Activated CD4-positive, alpha-beta T cell treated with anti-CD3 and anti-CD28 coated beads, Interleukin-10, Interleukin-2, amounts not matched to agents 100 ng/mL and 50 ng/mL, durations not matched to agents 16 hours and 8 hours (primary cell): ENCODE measurements at regions not wholly inside any gene's neighbourhood (a gene's known extent, or its start where the extent isn't known, plus 50 kb on each side); places are given as distances from the start of the nearest gene placed in this dataset.
"Not testable (repeated sequence)": the region's sequence is repeated elsewhere in the genome, so short reads cannot be mapped to it uniquely, and the experiment has no call there.

ENCODE experiments used
- DNase-seq: peaks from one replicate; pipeline ENCODE4 v3.0.0-alpha.2; 2020

DNA sequence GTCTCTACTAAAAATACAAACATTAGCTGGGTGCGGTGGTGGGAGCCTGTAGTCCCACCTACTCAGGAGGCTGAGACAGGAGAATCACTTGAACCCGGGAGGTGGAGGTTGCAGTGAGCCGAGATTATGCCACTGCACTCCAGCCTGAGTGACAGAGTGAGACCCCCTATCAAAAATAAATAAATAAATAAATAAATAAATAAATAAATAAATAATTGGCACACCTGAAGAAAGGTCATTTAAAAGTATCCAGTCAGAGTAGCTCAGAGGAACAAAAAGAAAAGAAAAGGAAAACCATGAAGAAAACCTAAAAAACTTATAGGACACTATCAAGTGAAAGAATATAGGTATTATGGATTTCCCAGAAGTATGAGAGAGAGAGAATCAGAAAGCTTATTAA, 330.1 kb upstream of the AR start:
- DNase-seq = not testable (repeated sequence)

DNA sequence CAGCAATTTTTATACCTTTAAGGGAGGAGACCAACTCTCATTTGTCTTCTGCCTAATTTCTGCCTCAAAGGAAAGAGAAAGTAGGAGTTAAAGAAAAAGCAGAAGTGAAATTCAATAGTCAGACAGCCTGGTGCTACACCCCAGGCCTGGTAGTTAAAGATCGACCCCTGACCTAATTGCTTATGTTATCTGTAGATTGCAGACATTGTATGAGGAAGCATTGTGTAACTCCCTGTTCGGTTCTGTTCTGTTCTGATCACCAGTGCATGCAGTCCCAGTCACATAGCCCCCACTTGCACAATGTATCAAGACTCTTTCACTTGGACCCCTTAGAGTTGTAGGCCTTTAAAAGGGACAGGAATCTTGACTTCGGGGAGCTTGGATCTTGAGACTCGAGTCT, 335.9 kb upstream of the AR start:
- no peak for DNase-seq

DNA sequence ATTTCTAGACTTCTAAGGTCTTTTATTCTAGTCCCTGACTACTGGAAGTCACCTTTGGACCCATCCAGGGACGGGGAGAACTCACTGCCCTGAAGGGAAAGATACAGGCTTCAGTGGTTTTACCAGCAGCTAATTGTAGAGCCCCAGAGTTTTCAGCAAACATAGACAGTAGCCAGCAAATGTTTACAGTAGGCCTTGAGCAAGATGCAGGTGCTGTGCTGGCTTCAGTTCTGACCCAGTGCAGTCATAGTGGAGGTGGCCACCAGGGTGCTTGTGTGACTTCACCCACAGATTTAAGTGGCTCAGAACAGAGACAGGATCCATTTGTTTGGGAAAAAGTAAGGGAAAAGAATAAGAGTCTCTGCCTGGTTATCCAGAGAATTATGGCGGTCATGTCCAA, 384.4 kb upstream of the AR start:
- DNase-seq = no peak

DNA sequence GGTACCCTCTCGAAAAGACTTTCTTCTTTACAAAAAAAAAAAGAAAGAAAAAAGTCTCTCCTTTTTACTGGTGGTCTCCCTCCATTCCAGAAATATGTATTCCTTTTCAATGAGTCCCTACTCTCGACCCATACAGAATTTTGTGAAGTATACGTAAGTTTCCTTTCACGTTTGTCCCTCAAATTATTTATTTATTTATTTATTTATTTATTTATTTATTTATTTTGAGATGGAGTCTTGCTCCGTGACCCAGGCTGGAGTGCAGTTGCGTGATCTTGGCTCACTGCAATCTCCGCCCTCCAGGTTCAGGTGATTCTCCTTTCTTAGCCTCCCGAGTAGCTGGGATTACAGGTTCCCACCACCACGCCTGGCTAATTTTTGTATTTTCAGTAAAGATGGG, 429.2 kb upstream of the AR start:
- DNase-seq = no peak

DNA sequence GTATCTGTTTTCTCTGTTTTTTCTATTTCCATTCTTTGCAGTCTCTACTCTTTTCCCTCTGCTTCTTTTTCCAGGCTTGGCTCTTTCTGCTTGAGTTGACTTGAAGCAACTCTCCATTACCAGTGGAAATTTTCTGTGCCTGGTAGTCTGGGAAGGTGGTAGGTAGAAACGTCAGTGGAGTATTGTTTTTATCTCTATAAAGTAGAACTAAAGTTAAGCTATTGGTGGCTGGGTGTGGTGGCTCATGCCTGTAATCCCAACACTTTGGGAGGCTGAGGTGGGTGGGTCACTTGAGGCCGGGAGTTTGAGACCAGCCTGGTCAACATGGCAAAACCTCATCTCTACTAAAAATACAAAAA, 438.1 kb upstream of the AR start:
- no peak for DNase-seq

DNA sequence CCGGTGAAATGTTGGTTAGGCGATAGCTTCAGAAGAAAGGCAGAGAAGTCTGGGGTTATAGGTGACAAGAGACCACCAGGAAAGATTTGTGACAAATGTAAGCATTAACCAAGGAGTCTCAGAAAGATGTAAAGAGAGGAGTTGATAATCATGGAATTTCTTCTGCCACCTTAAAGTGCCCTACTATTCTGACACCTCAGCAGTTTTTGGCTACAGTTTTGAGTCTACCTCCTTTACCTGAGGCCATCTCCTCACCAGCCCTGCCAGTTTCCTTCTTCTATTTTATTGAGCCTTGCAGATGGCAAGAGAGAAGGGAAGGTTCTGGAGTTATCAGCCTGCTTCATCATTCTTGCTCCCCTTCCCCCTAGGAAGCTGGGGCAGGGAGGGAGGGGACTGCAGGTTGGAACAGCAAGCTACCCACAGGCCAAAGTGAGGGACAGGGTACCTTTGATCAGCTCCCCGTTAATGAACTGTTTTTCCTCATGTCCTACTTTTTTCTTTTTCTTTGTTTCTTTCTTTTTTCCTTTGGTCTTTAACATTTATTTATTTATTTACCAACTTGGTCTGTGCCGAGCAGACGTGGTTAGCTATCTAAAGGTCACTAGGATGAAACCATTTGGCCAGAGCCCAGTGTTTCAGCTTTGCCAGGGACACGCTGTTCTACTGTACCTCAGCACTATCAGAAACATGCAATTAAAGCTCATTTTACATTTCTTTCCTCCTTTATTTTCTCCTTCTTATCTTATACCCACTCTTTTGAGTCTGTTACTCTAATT, 438.7 kb upstream of the AR start:
- no peak for DNase-seq

DNA sequence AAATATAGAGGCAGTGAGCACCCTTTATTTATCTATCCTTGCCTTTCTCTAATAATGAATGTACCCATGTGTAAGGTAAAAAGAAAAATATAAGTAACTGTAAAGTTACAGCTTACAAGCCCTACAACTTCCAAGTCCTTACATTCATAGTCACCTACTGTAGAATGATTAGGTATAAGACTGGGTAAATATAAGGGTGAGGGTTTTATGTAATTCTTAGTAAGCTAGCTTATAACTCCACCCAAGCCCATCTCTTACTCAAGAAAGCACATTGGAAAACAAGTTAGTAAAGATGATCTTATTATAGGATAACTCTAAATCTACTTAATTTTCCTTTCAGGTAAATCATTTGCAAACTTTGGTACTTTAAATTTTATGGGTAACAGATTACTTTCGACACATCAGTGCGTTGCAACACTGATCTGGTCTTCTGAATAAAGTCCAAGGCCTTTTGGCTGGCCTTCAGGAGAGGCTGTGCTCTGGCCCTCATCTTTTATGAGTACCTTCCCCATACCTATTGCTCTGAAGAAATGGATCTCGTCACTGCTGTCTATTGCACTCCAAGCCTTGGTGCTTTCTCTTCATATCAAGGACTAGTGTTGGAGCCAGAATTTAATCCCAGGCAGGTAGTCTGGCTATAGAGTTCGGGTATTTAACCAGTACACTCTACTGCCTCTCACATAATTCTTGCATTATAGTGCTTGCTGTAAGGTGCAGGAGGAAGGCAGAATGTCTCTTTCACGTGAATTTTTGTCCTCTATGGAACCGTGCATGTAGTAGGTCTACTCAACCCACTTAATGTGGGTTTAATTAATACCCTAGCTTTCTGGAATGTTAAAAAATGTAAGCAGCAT, 443.6 kb upstream of the AR start:
- DNase-seq = no peak

DNA sequence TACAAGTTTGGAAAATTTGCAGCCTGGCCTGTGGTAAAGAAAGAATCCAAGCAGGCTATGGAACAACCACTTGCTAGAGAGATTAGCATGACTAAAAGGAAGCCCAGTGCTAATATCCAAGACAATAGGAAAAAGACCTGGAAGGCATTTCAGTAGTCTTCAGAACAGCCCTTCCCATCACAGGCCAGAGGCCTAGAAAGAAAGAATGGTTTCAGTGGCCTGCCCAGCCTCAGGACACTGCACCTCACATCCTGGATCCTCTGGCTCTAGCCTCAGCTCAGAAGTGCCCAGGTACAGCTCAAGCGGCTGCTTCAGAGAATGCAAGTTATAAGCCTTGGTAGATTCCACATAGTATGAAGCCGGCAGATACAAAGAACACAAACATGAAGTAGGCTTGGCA, 449.8 kb upstream of the AR start:
- DNase-seq = no peak

DNA sequence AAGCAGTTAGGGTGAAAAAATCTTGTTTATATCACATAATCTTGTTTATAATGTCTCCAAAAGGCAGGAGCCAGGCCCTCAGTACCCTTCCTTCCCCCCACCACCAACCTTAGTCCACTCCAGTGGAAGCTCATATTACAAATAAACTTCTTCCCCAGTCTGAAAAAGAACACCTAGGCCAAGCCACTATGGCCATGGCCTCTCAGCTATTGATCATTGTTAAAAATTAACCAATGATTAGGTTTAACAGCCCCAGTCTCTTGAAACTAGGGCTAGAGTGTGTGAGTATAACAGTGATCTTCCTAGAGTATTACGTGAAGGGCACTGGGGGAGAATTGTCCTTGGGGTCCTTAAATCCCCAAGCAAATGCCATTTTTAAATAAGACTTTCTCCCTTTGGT, 411.9 kb upstream of the EDA2R start:
- DNase-seq = no peak

DNA sequence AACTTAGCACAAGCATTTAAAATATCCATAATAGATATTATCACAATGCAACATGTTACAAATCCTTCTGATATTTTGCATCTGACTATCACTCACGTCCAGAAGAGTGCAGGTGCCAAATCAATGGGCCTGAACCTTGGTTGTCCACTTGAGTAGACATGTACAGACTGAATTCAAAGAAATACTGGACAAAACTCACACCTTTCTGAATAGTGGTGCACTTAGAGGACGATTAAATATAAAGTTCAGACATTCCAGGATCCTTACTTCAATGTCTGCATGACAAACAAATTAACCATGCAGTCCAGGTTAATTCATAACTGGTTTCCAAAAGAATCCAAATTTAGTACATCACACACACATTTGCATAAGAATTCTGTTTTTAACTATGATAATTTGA, 406.0 kb upstream of the EDA2R start:
- no peak for DNase-seq

DNA sequence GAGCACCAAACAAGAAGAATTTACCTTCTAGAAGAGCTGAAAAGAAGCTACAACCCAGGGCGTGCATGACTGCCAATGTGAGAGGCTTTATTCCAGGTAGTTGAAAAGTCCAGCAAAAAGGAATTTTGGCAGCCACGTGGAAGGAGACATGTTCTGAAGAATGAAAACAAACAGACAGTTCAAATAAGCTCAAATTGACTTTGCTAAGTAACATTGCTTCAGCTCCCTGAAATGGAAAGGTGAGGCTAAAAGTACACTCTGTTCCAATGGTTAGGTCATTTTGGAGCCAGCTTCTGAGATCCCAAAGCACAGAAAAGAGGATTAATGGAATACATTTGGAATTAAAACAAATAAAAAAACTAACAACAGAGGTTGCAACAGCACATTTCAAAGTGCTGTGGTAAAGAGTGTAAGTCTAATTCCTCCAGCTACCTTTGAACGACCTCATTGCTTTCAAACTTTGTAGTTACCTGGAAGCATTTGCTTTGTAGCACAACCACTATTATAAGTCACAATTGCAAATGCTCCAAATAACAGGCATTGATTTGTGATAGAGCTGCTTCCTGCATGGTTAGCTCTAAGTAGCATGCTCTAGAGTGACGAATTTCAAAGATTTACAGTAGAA, 405.3 kb upstream of the EDA2R start:
- no peak for DNase-seq

DNA sequence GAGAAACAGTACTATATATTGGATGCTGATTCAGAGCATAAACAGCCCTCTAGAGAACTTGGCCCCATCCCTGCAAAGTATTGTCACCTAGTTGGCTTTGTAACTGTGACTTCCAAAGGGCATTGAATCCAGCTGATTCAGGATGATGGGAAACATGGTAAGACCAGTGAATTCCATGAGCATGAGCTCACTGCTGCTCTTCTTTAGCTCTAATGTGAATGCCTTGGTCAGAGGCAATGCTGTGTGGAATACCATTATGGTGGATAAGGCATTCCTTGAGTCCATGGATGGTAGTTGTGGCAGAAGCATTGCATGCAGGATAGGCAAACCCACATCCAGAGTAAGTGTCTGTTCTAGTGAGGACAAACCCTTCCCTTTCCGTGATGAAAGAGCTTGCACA, 365.6 kb upstream of the EDA2R start:
- DNase-seq = no peak

DNA sequence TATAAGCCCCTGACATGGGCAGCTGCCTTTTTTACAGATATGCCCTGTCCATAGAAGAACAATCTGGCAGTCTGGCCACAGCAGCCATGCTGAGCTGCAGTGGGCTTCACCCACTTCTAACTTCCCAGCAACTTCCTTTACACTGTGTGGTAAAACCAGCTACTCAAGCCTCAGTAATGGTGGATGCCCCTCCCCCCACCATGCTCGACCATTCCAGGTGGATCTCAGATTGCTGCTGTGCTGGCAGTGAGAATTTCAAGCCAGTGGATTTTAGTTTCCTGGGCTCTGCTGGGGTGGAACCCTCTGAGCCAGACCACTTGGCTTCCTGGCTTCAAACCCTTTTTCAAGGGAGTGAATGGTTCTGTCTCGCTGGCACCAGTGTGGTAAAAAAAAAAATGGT, 355.9 kb upstream of the EDA2R start:
- DNase-seq = no peak

DNA sequence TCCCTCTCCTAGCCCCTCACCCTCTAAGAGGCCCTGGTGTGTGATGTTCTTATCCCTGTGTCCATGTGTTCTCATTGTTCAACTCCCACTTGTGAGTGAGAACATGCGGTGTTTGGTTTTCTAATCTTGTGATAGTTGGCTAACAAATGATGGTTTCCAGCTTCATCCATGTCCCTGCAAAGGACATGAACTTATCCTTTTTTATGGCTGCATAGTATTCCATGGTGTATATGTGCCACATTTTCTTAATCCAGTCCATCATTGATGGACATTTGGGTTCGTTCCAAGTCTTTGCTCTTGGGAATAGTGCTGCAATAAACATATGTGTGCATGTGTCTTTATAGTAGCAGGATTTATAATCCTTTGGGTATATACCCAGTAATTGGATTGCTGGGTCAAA, 353.2 kb upstream of the EDA2R start:
- not testable (repeated sequence) for DNase-seq

DNA sequence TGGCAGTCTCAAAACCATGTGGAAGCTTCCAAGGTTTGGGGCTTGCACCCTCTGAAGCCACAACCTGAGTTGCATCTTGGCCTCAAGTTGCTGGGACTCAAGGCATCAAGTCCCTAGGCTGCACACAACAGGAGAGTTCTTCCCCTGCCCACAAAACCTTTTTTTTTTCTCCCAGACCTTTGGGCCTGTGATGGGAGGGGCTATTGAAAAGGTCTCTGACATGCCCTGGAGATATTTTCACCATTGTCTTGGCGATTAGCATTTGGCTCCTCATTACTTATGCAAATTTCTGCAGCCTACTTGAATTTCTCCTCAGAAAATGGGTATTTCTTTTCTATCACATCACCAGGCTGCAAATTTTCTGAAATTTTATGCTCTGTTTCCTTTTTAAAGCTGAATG, 349.5 kb upstream of the EDA2R start:
- DNase-seq = no peak

DNA sequence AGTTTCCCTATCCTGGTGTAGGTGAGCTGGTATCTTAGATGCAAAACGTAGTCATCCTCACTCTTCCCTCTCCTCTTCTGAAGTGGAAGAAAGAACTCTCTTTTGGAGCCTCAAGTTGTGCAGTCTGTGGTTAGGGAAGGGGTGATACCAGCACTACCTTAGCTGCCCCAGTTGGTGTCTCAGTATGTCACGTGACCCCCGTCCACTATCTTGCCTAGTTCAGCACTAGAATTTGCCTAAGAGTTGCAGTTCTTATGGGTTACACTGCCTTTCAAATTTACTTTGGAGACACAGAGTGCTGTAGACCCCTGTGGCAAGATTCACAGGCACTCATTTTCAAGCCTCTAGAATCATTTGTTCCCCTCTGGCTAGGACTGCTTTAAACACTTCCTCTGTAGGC, 322.8 kb upstream of the EDA2R start:
- DNase-seq = no peak

DNA sequence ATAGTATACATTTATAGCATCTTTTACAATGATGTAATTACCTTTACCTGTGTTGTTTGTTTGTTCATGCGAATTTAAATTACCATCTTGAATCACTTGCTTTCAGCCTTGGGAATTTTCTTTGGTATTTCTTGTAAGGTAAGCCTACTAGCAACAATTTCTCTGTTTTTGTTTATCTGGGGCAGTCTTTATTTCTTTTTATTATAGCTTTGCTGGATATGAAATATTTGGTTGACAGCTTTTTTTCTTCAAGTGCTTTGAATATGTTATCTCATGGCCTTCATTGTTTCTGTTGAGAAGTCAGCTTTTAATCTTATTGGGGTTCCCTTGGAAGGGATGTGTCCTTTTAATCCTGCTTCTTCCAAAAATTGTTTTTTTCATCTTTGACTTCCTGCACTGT, 292.8 kb upstream of the EDA2R start:
- no peak for DNase-seq

DNA sequence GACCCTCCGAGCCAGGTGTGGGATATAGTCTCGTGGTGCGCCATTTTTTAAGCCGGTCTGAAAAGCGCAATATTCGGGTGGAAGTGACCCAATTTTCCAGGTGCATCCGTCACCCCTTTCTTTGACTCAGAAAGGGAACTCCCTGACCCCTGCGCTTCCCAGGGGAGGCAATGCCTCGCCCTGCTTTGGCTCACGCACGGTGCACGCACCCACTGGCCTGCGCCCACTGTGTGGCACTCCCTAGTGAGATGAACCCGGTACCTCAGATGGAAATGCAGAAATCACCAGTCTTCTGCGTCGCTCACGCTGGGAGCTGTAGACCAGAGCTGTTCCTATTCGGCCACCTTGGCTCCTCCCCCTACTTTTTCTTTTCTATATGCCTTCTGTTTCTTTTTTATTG, 291.6 kb upstream of the EDA2R start:
- not testable (repeated sequence) for DNase-seq

DNA sequence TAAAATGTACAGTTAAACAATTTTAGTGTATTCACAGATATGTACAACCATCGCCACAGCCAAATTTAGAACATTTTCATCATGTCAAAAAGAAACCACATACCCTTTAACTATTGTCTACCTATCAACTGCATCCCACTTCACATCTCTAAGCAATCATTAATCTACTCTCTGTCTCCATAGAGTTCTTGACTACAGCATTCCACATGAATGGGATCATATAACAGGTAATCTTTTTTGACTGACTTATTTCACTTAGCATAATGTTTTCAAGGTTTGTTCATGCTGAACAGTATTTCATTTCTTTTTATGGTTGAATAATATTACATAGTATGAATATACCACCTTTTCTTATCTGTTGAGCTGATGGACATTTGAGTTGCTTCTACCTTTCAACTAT, 281.4 kb upstream of the EDA2R start:
- DNase-seq = no peak

DNA sequence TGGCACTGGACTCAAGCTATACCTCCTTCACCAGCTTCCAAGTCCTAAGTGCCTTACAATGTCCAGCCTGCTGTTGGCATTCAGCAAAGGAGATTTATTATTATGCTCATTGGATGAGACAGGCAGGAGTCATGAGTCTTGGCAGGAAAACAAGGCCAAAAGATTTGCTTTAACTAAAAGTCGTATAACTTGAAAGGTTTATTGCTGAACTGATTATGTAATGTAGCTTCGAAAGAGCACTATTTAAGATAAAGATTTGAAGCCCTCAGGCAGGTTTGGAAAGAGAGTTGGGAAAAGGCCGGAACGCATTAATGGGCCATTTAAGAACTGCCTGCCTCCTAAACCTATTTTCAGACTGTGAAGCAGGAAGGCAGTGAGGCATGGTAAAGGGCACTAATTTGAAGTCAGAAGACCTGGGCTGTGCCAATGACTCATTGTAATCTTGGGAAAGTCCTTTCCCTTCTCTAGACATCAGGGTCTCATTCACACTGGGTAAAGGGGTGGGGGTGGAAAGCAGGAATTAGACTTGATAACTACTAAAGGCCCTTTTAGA, 280.5 kb upstream of the EDA2R start:
- DNase-seq = no peak

DNA sequence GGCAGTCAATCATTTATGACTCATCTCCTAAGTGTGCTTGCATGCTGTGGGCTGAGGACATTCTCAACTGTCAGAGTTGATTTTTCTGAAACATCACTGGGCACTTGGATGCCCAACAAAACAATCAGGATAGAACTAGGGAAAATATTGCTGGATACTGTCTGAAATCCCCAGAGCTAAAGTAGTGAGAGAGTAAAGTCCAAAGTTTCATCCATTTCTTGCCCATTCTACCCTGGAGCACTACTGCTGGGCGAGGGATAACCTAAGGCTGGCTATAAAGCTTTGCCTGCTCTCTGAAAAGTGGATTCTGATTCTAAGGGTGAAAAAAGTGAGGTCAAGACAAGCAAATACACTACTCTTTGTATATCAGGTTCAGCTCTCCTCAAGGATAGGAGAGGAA, 279.6 kb upstream of the EDA2R start:
- no peak for DNase-seq

DNA sequence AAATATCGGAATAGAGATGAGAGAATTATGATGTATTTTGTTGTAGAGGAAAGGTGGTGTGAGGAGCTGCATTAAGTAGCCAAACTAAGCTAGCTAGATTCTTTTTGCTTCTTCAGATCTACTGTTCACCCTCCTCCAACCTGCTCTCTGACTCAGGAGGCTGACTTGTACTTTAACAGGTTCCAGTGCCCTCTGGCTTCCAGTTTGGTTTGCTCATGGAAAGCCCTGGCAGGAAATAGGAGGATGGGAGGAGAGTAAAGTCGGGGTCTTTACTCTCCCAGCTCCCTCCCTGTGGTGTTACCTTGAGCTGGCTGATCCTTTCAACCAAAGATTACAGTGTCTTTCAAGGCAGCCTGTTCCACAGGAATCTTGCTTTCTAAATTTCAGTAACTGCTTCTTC, 277.0 kb upstream of the EDA2R start:
- no peak for DNase-seq

DNA sequence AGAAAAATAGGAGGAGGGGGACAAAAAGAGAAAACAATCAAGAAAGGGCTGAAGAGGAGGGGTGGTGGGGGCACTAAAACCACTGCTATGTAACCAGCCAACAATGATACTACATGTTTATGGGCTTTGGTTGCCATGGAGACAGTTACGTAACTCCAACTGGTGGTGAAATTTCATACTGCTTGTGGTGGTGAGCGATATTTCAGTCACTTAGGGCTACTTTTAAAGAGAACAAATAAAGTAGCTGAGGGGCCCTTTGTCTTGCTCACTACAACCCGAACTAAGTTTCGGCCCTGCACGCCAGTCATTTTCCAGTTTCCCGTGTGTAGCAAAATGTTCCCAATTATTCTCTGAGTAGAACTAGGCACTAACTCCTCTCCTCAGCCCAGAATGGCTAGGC, 275.2 kb upstream of the EDA2R start:
- no peak for DNase-seq

DNA sequence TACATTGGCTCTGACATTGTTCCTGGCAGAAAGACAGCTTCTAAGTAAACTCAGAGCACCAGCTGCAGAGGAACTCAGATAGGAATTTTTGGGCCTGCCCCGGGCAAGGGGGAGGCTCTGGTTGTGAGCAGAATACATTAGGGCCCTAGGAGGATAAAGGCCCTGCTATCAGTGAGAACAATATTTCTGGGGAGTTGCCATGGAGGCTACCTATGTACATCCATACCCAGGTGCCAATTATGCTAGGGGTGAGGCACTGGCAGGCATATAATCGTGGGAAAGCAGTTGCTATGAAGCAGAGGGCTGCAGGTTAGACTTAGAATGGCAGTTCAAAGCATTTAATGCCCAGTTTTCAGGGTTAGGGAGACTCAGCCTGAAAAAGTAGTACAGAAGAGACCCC, 273.5 kb upstream of the EDA2R start:
- DNase-seq = no peak
